ENCODE measurements at regions not wholly inside any gene's neighbourhood (a gene's known extent, or its start where the extent isn't known, plus 50 kb on each side); places are given as distances from the start of the nearest gene placed in this dataset.
A peak's percentile ranks its signal among the peaks of the same experiment; 100 is the strongest.

- DNase-seq, result no peak
- no peak for ATAC-seq
These were observed 55.5 kb downstream of the GSPT2 start for GRCh38 chrX:51798701-51799100.

GRCh38 chrX:51802917-51803688, 59.9 kb downstream of the GSPT2 start:
- DNase-seq (peak; percentile 53), ATAC-seq (peak; percentile 90)

GRCh38 chrX:51803833-51804232, 60.6 kb downstream of the GSPT2 start:
- DNase-seq (no peak), ATAC-seq (no peak)

GRCh38 chrX:51804741-51805140, 61.5 kb downstream of the GSPT2 start:
- ATAC-seq (no peak), DNase-seq (no peak)

- DNase-seq (no peak), ATAC-seq (no peak)
These were observed 70.7 kb downstream of the GSPT2 start for GRCh38 chrX:51813886-51814460.

- ATAC-seq, result no peak
- DNase-seq, result no peak
These were observed 69.4 kb upstream of the MAGED1 start for GRCh38 chrX:51824061-51824460.

GRCh38 chrX:51825436-51825835, 68.0 kb upstream of the MAGED1 start:
- ATAC-seq, result no peak
- DNase-seq, result no peak

GRCh38 chrX:51834076-51834475, 59.3 kb upstream of the MAGED1 start:
- ATAC-seq, result no peak

GRCh38 chrX:51836823-51837222, 56.6 kb upstream of the MAGED1 start:
- ATAC-seq, result no peak
- DNase-seq, result no peak

More at GRCh38 chrX:51834076-51834475, 59.3 kb upstream of the MAGED1 start:
- DNase-seq, result no peak

- no peak for ATAC-seq
These were observed 56.0 kb upstream of the MAGED1 start for GRCh38 chrX:51837451-51837850.

GRCh38 chrX:51837921-51838320, 55.5 kb upstream of the MAGED1 start:
- DNase-seq, result no peak

More at GRCh38 chrX:51837451-51837850, 56.0 kb upstream of the MAGED1 start:
- no peak for DNase-seq

More at GRCh38 chrX:51837921-51838320, 55.5 kb upstream of the MAGED1 start:
- ATAC-seq, result no peak
